ENCODE measurements at regions not wholly inside any gene's neighbourhood (a gene's known extent, or its start where the extent isn't known, plus 50 kb on each side); places are given as distances from the start of the nearest gene placed in this dataset.

- no peaks in the 10 kb centered on the region for H3K4me1 ChIP-seq
- no peaks in the 10 kb centered on the region for H3K9me3 ChIP-seq
- H3K4me3 ChIP-seq, result no peak overlapping the region
- TF ChIP-seq CTCF (IDR thresholded peaks at IDR 0.05) (no peak), POLR2A (IDR thresholded peaks at IDR 0.05) (no peak)
- no peaks in the 10 kb centered on the region for H3K36me3 ChIP-seq
- no peak for DNase-seq
- no peaks in the 10 kb centered on the region for H3K27me3 ChIP-seq
- intact Hi-C loops (cut with DNase I; ENCODE audit: low total_unique reads), result no loop called here
- H3K27ac ChIP-seq, result no peak overlapping the region
These were observed 310.7 kb downstream of the SFMBT2 start for GRCh38 chr10:7100032-7100702.

- Histone ChIP-seq H3K27ac (no peak overlapping the region), H3K9me3 (no peaks in the 10 kb centered on the region), H3K4me3 (no peak overlapping the region), H3K27me3 (no peaks in the 10 kb centered on the region), H3K4me1 (no peaks in the 10 kb centered on the region), H3K36me3 (no peaks in the 10 kb centered on the region)
- DNase-seq, result no peak
- intact Hi-C loops (cut with DNase I; ENCODE audit: low total_unique reads), result no loop called here
- TF ChIP-seq CTCF (IDR thresholded peaks at IDR 0.05), result no peak
- no peak for TF ChIP-seq POLR2A (IDR thresholded peaks at IDR 0.05)
These were observed 312.6 kb downstream of the SFMBT2 start for GRCh38 chr10:7098160-7098762.

GRCh38 chr10:7094781-7095180 is 316.1 kb downstream of the SFMBT2 start:
- Histone ChIP-seq H3K27me3 (no peaks in the 10 kb centered on the region), H3K9me3 (no peaks in the 10 kb centered on the region), H3K4me3 (no peak overlapping the region), H3K4me1 (no peaks in the 10 kb centered on the region), H3K27ac (no peak overlapping the region), H3K36me3 (no peaks in the 10 kb centered on the region)
- intact Hi-C loops (cut with DNase I; ENCODE audit: low total_unique reads), result no loop called here
- TF ChIP-seq POLR2A (IDR thresholded peaks at IDR 0.05) (no peak), CTCF (IDR thresholded peaks at IDR 0.05) (no peak)
- DNase-seq, result no peak

- Histone ChIP-seq H3K36me3 (no peaks in the 10 kb centered on the region), H3K9me3 (no peaks in the 10 kb centered on the region), H3K4me1 (no peaks in the 10 kb centered on the region), H3K27ac (no peak overlapping the region), H3K27me3 (no peaks in the 10 kb centered on the region), H3K4me3 (no peak overlapping the region)
- no peak for DNase-seq
- no peak for TF ChIP-seq POLR2A (IDR thresholded peaks at IDR 0.05)
- no peak for TF ChIP-seq CTCF (IDR thresholded peaks at IDR 0.05)
- intact Hi-C loops (cut with DNase I; ENCODE audit: low total_unique reads), result no loop called here
These were observed 317.5 kb downstream of the SFMBT2 start for GRCh38 chr10:7093368-7093767.

GRCh38 chr10:7092603-7093002 is 318.2 kb downstream of the SFMBT2 start:
- Histone ChIP-seq H3K4me3 (no peak overlapping the region), H3K4me1 (no peaks in the 10 kb centered on the region), H3K27me3 (no peaks in the 10 kb centered on the region), H3K27ac (no peak overlapping the region), H3K36me3 (no peaks in the 10 kb centered on the region), H3K9me3 (no peaks in the 10 kb centered on the region)
- DNase-seq, result no peak
- intact Hi-C loops (cut with DNase I; ENCODE audit: low total_unique reads), result no loop called here
- TF ChIP-seq CTCF (IDR thresholded peaks at IDR 0.05) (no peak), POLR2A (IDR thresholded peaks at IDR 0.05) (no peak)
